HEK293 (cell line): ENCODE measurements at regions not wholly inside any gene's neighbourhood (a gene's known extent, or its start where the extent isn't known, plus 50 kb on each side); places are given as distances from the start of the nearest gene placed in this dataset.

Source experiments
- CTCF ChIA-PET: fragments of 350-600 bp; formaldehyde crosslinking; extraction: SDS; loops from one replicate; lab custom pipeline; 2021; ENCODE audit warnings: antibody characterized with exemption; lab: Yijun Ruan, JAX
- POLR2A ChIA-PET: fragments of 300-600 bp; formaldehyde crosslinking; extraction: SDS; loops from one replicate; lab custom pipeline; 2020; ENCODE audit warnings: antibody characterized with exemption, inconsistent platforms; lab: Yijun Ruan, JAX
- H3K27ac ChIP-seq: fragments of 200-500 bp; sonication (Bioruptor generic); 2 replicates; pipeline ENCODE4 v1.5.1; 2014; ENCODE audit warnings: low read depth, low read length, control low read depth, inconsistent platforms; ENCODE audit errors: extremely low read depth
- H3K36me3 ChIP-seq, 2 experiments: fragments of 200-500 bp in 1 of 2; sonication (Bioruptor generic) in 1 of 2; 1 replicate in 1 of 2; 2 replicates in 1 of 2; pipeline ENCODE4 v1.5.1; 2014 to 2017; ENCODE audit warnings: inconsistent platforms in 2 of 2, low read length in 2 of 2; ENCODE audit not compliant: control insufficient read depth in 2 of 2, insufficient read depth in 1 of 2
- H3K4me1 ChIP-seq: fragments of 200-500 bp; sonication (Bioruptor generic); 2 replicates; pipeline ENCODE4 v1.5.1; 2014; ENCODE audit warnings: mild to moderate bottlenecking, low read length, inconsistent platforms; ENCODE audit not compliant: control insufficient read depth, insufficient read depth
- H3K4me3 ChIP-seq: 2 replicates; pipeline ENCODE4 v1.5.1; 2011; ENCODE audit warnings: low read depth, mild to moderate bottlenecking, control low read depth, low read length, moderate library complexity
- H3K9me3 ChIP-seq: fragments of 200-500 bp; sonication (Bioruptor generic); 2 replicates; pipeline ENCODE4 v1.5.1; 2014; ENCODE audit warnings: low read depth, low read length, inconsistent platforms; ENCODE audit not compliant: control insufficient read depth, insufficient read depth
- GLI4 ChIP-seq: fragments of 450-650 bp; formaldehyde crosslinking; IDR thresholded peaks from 2 replicates; pipeline ENCODE4 v1.5.1; 2016; ENCODE audit warnings: missing biosample characterization, missing genetic modification characterization
- KLF9 ChIP-seq: fragments of 450-650 bp; formaldehyde crosslinking; IDR thresholded peaks from 2 replicates; pipeline ENCODE4 v1.5.1; 2016; ENCODE audit warnings: missing biosample characterization, missing genetic modification characterization, low read depth
- SALL2 ChIP-seq: fragments of 450-650 bp; formaldehyde crosslinking; IDR thresholded peaks from 2 replicates; pipeline ENCODE4 v1.5.0; 2017; ENCODE audit warnings: missing biosample characterization, mild to moderate bottlenecking, missing genetic modification characterization, borderline replicate concordance
- SCRT1 ChIP-seq: fragments of 450-650 bp; formaldehyde crosslinking; IDR thresholded peaks from 2 replicates; pipeline ENCODE4 v1.5.1; 2016; ENCODE audit warnings: missing biosample characterization, missing genetic modification characterization, borderline replicate concordance
- SCRT2 ChIP-seq: fragments of 450-650 bp; formaldehyde crosslinking; IDR thresholded peaks from 2 replicates; pipeline ENCODE4 v1.5.1; 2016; ENCODE audit warnings: missing biosample characterization, missing genetic modification characterization
- SETDB1 ChIP-seq: IDR thresholded peaks from one replicate; pipeline ENCODE4 v1.6.1; 2017; ENCODE audit warnings: mild to moderate bottlenecking, low read length, moderate library complexity, mixed read lengths; ENCODE audit not compliant: insufficient read length
- ZBTB7A ChIP-seq: fragments of 450-650 bp; formaldehyde crosslinking; IDR thresholded peaks from 2 replicates; pipeline ENCODE4 v1.5.1; 2016; ENCODE audit warnings: low read depth, missing biosample characterization, missing genetic modification characterization
- ZNF112 ChIP-seq: fragments of 450-650 bp; formaldehyde crosslinking; IDR thresholded peaks from 2 replicates; pipeline ENCODE4 v1.5.0; 2017; ENCODE audit warnings: missing biosample characterization, missing genetic modification characterization
- ZNF133 ChIP-seq: fragments of 450-650 bp; formaldehyde crosslinking; IDR thresholded peaks from 2 replicates; pipeline ENCODE4 v1.5.1; 2016; ENCODE audit warnings: missing biosample characterization, missing genetic modification characterization
- ZNF146 ChIP-seq: fragments of 450-650 bp; formaldehyde crosslinking; IDR thresholded peaks from 2 replicates; pipeline ENCODE4 v1.5.1; 2016; ENCODE audit warnings: missing biosample characterization, missing genetic modification characterization
- ZNF169 ChIP-seq: fragments of 450-650 bp; formaldehyde crosslinking; IDR thresholded peaks from 2 replicates; pipeline ENCODE4 v1.5.1; 2016; ENCODE audit warnings: missing biosample characterization, missing genetic modification characterization
- ZNF19 ChIP-seq: fragments of 450-650 bp; formaldehyde crosslinking; IDR thresholded peaks from 2 replicates; pipeline ENCODE4; 2016; ENCODE audit warnings: missing biosample characterization, missing genetic modification characterization, low read depth
- ZNF2 ChIP-seq: fragments of 450-650 bp; formaldehyde crosslinking; IDR thresholded peaks from 2 replicates; pipeline ENCODE4 v1.5.1; 2016; ENCODE audit warnings: missing biosample characterization, missing genetic modification characterization
- ZNF211 ChIP-seq: fragments of 450-650 bp; formaldehyde crosslinking; IDR thresholded peaks from 2 replicates; pipeline ENCODE4 v1.5.1; 2016; ENCODE audit warnings: low read depth, missing biosample characterization, missing genetic modification characterization
- ZNF239 ChIP-seq: fragments of 450-650 bp; formaldehyde crosslinking; IDR thresholded peaks from 2 replicates; pipeline ENCODE4 v1.5.1; 2016; ENCODE audit warnings: missing biosample characterization, missing genetic modification characterization
- ZNF248 ChIP-seq: fragments of 450-650 bp; formaldehyde crosslinking; IDR thresholded peaks from 2 replicates; pipeline ENCODE4 v1.5.1; 2017; ENCODE audit warnings: missing biosample characterization, missing genetic modification characterization
- ZNF292 ChIP-seq: fragments of 450-650 bp; formaldehyde crosslinking; IDR thresholded peaks from 2 replicates; pipeline ENCODE4 v1.5.1; 2016; ENCODE audit warnings: low read depth, missing biosample characterization, missing genetic modification characterization, borderline replicate concordance
- ZNF362 ChIP-seq: fragments of 450-650 bp; formaldehyde crosslinking; IDR thresholded peaks from 2 replicates; pipeline ENCODE4 v1.5.1; 2016; ENCODE audit warnings: missing biosample characterization, missing genetic modification characterization
- ZNF391 ChIP-seq: fragments of 450-650 bp; formaldehyde crosslinking; IDR thresholded peaks from 2 replicates; pipeline ENCODE4 v1.5.1; 2016; ENCODE audit warnings: low read depth, missing biosample characterization, missing genetic modification characterization, borderline replicate concordance
- ZNF423 ChIP-seq: fragments of 450-650 bp; formaldehyde crosslinking; IDR thresholded peaks from 2 replicates; pipeline ENCODE4 v1.5.1; 2016; ENCODE audit warnings: missing biosample characterization, missing genetic modification characterization
- ZNF510 ChIP-seq: fragments of 450-650 bp; formaldehyde crosslinking; IDR thresholded peaks from 2 replicates; pipeline ENCODE4 v1.5.1; 2018; ENCODE audit warnings: mild to moderate bottlenecking, missing genetic modification characterization, missing biosample characterization; ENCODE audit not compliant: insufficient replicate concordance
- ZNF514 ChIP-seq: fragments of 450-650 bp; formaldehyde crosslinking; IDR thresholded peaks from 2 replicates; pipeline ENCODE4 v1.5.1; 2016; ENCODE audit warnings: missing biosample characterization, missing genetic modification characterization
- ZNF544 ChIP-seq: fragments of 450-650 bp; formaldehyde crosslinking; IDR thresholded peaks from 2 replicates; pipeline ENCODE4 v1.5.0; 2017; ENCODE audit warnings: missing biosample characterization, missing genetic modification characterization
- ZNF548 ChIP-seq: fragments of 450-650 bp; formaldehyde crosslinking; IDR thresholded peaks from 2 replicates; pipeline ENCODE4 v1.5.1; 2016; ENCODE audit warnings: missing biosample characterization, missing genetic modification characterization
- ZNF623 ChIP-seq: fragments of 450-650 bp; formaldehyde crosslinking; IDR thresholded peaks from 2 replicates; pipeline ENCODE4 v1.5.1; 2016; ENCODE audit warnings: missing biosample characterization, missing genetic modification characterization
- ZNF654 ChIP-seq: fragments of 450-650 bp; formaldehyde crosslinking; IDR thresholded peaks from 2 replicates; pipeline ENCODE4 v1.5.1; 2016; ENCODE audit warnings: low read depth, missing biosample characterization, missing genetic modification characterization
- ZNF677 ChIP-seq: fragments of 450-650 bp; IDR thresholded peaks from 2 replicates; pipeline ENCODE4 v1.5.0; 2018; ENCODE audit warnings: missing biosample characterization, mild to moderate bottlenecking, missing genetic modification characterization, moderate library complexity
- ZNF707 ChIP-seq: fragments of 450-650 bp; formaldehyde crosslinking; IDR thresholded peaks from 2 replicates; pipeline ENCODE4 v1.5.1; 2016; ENCODE audit warnings: missing biosample characterization, missing genetic modification characterization
- ZNF785 ChIP-seq: fragments of 450-650 bp; formaldehyde crosslinking; IDR thresholded peaks from 2 replicates; pipeline ENCODE4 v1.5.1; 2016; ENCODE audit warnings: missing biosample characterization, missing genetic modification characterization
- ZNF843 ChIP-seq: fragments of 450-650 bp; formaldehyde crosslinking; IDR thresholded peaks from 2 replicates; pipeline ENCODE4 v1.5.1; 2016; ENCODE audit warnings: missing biosample characterization, missing genetic modification characterization
- ZSCAN4 ChIP-seq: fragments of 450-650 bp; formaldehyde crosslinking; IDR thresholded peaks from 2 replicates; pipeline ENCODE4 v1.5.1; 2017; ENCODE audit warnings: missing biosample characterization, missing genetic modification characterization
- TF ChIP-seq, protein P1 (sequence below): fragments of 450-650 bp; formaldehyde crosslinking; IDR thresholded peaks from 2 replicates; pipeline ENCODE4 v1.5.1; 2016; ENCODE audit warnings: missing biosample characterization, missing genetic modification characterization

- no peak for TF ChIP-seq ZNF423 (tag by site-specific recombination)
- TF ChIP-seq ZBTB7A (tag by site-specific recombination), result no peak
- TF ChIP-seq ZNF239 (tag by site-specific recombination), result no peak
- TF ChIP-seq ZNF19 (tag by site-specific recombination), result no peak
- TF ChIP-seq ZNF785 (tag by site-specific recombination), result no peak
- TF ChIP-seq ZNF2, result no peak
- TF ChIP-seq ZNF112 (tag by site-specific recombination), result no peak
- no peak for TF ChIP-seq ZNF548 (tag by site-specific recombination)
- no peak for TF ChIP-seq ZNF623 (tag by site-specific recombination)
- TF ChIP-seq ZNF843 (tag by site-specific recombination), result no peak
- no peak for TF ChIP-seq ZNF211 (tag by site-specific recombination)
- no peak for TF ChIP-seq ZNF146 (tag by site-specific recombination)
- no peak for TF ChIP-seq ZNF169 (tag by site-specific recombination)
- no peak for TF ChIP-seq SALL2 (tag by site-specific recombination)
- no peak for TF ChIP-seq ZSCAN4 (tag by site-specific recombination)
- TF ChIP-seq ZNF677 (tag by site-specific recombination), result no peak
- no peak for TF ChIP-seq ZNF510 (tag by site-specific recombination)
- TF ChIP-seq ZNF391 (tag by site-specific recombination), result no peak
- Histone ChIP-seq H3K36me3 (no peaks in the 10 kb centered on the region), H3K4me1 (no peaks in the 10 kb centered on the region), H3K4me3 (no peak overlapping the region), H3K27ac (no peak overlapping the region), H3K9me3 (no peaks in the 10 kb centered on the region)
- ChIA-PET POLR2A (interaction anchor here (0.6 kb wide), 1 partner anchor 721 kb away, joined by 3 read pairs; the partner anchor contains the start of gene BARD1), CTCF (interaction anchor here (0.7 kb wide), 1 partner anchor 185 kb away, joined by 3 read pairs; no protein-coding TSS in a partner anchor)
These were observed 94.5 kb upstream of the FN1 start for GRCh38 chr2:215530191-215530968.

DNA sequence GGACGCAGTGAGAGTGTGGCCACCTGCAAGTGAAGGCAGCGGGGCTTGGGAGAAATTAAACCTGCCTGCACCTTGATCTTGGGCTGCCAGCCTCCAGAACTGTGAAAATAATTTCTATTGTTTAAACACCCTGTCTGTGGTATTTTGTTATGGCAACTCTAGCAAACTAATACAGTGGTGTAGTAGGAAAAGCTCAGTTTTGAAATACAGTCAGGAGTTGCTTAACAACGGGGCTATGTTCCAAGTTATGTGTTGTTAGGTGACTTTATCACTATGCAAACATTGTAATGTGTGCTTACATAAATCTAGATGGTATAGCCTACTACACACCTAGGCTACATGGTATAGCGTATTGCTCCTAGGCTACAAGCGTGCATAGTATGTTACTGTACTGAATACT, 93.4 kb upstream of the FN1 start:
- POLR2A ChIA-PET, result interaction anchor here (0.6 kb wide), 1 partner anchor 720 kb away, joined by 3 read pairs; the partner anchor contains the start of gene BARD1
- peak; percentile 25 for TF ChIP-seq SETDB1
- TF ChIP-seq ZNF707 (tag by site-specific recombination), result no peak
- TF ChIP-seq, all 188 proteins: peak for 1
- Histone ChIP-seq H3K4me1 (no peaks in the 10 kb centered on the region), H3K36me3 (no peaks in the 10 kb centered on the region), H3K4me3 (no peak overlapping the region), H3K27ac (no peak overlapping the region), H3K9me3 (no peaks in the 10 kb centered on the region)
- CTCF ChIA-PET, result interaction anchor here (0.6 kb wide), 1 partner anchor 729 kb away, joined by 3 read pairs; no protein-coding TSS in a partner anchor

- H3K4me3 ChIP-seq, result no peak overlapping the region
- H3K36me3 ChIP-seq, result no peaks in the 10 kb centered on the region
- ChIA-PET POLR2A (no interaction called here), CTCF (no interaction called here)
- no peaks in the 10 kb centered on the region for H3K4me1 ChIP-seq
- no peak overlapping the region for H3K27ac ChIP-seq
- no peaks in the 10 kb centered on the region for H3K9me3 ChIP-seq
- TF ChIP-seq, protein P1, sequence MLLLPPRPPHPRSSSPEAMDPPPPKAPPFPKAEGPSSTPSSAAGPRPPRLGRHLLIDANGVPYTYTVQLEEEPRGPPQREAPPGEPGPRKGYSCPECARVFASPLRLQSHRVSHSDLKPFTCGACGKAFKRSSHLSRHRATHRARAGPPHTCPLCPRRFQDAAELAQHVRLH (tag by site-specific recombination), result no peak
- TF ChIP-seq ZNF248 (tag by site-specific recombination) (no peak), ZNF544 (no peak), ZNF292 (tag by site-specific recombination) (no peak), ZNF514 (no peak), SCRT2 (tag by site-specific recombination) (no peak), KLF9 (no peak), ZNF133 (tag by site-specific recombination) (no peak), GLI4 (tag by site-specific recombination) (no peak), ZNF362 (no peak), ZNF19 (tag by site-specific recombination) (no peak), ZNF654 (tag by site-specific recombination) (no peak), SCRT1 (tag by site-specific recombination) (no peak)
These were observed 92.7 kb upstream of the FN1 start for GRCh38 chr2:215528555-215528954.
